DND-41 (cell line): ENCODE measurements at regions not wholly inside any gene's neighbourhood (a gene's known extent, or its start where the extent isn't known, plus 50 kb on each side); places are given as distances from the start of the nearest gene placed in this dataset.

Experiments
- EZH2 ChIP-seq: IDR thresholded peaks from 3 replicates; pipeline ENCODE4 v1.6.1; 2012; ENCODE audit warnings: borderline replicate concordance, low read depth, mild to moderate bottlenecking, moderate library complexity, low read length, inconsistent platforms; ENCODE audit not compliant: severe bottlenecking
- TF ChIP-seq, protein P1 (sequence below): IDR thresholded peaks from 2 replicates; pipeline ENCODE4 v1.5.1; 2012; ENCODE audit warnings: borderline replicate concordance, low read length, moderate library complexity, mild to moderate bottlenecking; ENCODE audit not compliant: poor library complexity, severe bottlenecking; ENCODE audit errors: extremely low read depth

DNA sequence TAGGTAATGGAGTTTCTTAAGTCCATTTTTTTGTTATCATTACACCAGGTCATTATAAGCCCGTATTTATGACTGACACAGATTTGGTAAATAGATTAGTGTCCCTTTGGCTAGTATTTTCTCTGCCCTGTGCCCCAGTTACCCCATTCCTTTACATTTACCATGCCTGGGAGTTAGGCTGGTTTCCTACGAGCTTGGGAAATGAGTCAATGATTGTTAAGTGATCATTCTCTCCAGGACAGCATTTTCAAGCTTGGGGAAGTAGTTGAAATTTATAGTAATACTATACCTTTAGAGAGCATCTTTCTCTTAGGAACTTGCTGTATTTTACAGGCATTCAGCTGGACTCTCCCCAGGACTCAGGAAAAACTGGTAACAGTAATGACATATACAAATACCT, 573.1 kb downstream of the TLE4 start:
- TF ChIP-seq, protein P1, sequence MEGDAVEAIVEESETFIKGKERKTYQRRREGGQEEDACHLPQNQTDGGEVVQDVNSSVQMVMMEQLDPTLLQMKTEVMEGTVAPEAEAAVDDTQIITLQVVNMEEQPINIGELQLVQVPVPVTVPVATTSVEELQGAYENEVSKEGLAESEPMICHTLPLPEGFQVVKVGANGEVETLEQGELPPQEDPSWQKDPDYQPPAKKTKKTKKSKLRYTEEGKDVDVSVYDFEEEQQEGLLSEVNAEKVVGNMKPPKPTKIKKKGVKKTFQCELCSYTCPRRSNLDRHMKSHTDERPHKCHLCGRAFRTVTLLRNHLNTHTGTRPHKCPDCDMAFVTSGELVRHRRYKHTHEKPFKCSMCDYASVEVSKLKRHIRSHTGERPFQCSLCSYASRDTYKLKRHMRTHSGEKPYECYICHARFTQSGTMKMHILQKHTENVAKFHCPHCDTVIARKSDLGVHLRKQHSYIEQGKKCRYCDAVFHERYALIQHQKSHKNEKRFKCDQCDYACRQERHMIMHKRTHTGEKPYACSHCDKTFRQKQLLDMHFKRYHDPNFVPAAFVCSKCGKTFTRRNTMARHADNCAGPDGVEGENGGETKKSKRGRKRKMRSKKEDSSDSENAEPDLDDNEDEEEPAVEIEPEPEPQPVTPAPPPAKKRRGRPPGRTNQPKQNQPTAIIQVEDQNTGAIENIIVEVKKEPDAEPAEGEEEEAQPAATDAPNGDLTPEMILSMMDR, result no peak
- no peak for TF ChIP-seq EZH2
